HCT116 (cell line): ENCODE measurements at regions not wholly inside any gene's neighbourhood (a gene's known extent, or its start where the extent isn't known, plus 50 kb on each side); places are given as distances from the start of the nearest gene placed in this dataset.

Experiments used
- ATAC-seq: fragments of 200-7000 bp; cut with Tn5 transposase; 2 replicates; pipeline ENCODE4 v1.9.1; 2020; ENCODE audit warnings: mild to moderate bottlenecking, moderate library complexity
- BruUV-seq: library from RNA; stranded (reverse); fragments of 400-500 nt; replicated peaks from 2 replicates; lab custom pipeline; 2021; lab: Mats Ljungman, UMichigan
- CTCF ChIA-PET: fragments of 300-600 bp; sonication (Branson Sonifier 250); formaldehyde crosslinking; loops from one replicate; lab custom pipeline; 2021; ENCODE audit warnings: antibody characterized with exemption; lab: Charles Lee
- POLR2A ChIA-PET: fragments of 300-600, 350-600 bp; sonication (Branson Sonifier 250); formaldehyde crosslinking; loops from one replicate; lab custom pipeline; 2021; ENCODE audit warnings: antibody characterized with exemption; lab: Charles Lee
- RAD21 ChIA-PET, 2 experiments: fragments of 300-600 bp; sonication (Branson Sonifier 250); formaldehyde crosslinking; loops; one replicate each; lab custom pipeline; 2023; ENCODE audit warnings: low total read pairs in 2 of 2; ENCODE audit not compliant: uncharacterized antibody in 2 of 2, unreplicated experiment in 2 of 2, low non-redundant PET in 1 of 2; lab: Charles Lee
- DNase-seq: peaks from one replicate; pipeline ENCODE4 v3.0.0-alpha.2; 2010; ENCODE audit warnings: low read depth, low spot score
- H2AFZ ChIP-seq: fragments of 200-600 bp; shearing (Covaris generic), sonication (generic); 2 replicates; pipeline ENCODE4 v1.6.1; 2017; ENCODE audit warnings: low read depth, mixed run types, mixed read lengths, antibody characterized with exemption, low read length; ENCODE audit not compliant: poor library complexity, severe bottlenecking
- H3K27ac ChIP-seq: 2 replicates; pipeline ENCODE4 v1.5.1; 2012; ENCODE audit warnings: low read depth, low read length
- H3K27me3 ChIP-seq: fragments of 200-600 bp; sonication (generic); 2 replicates; pipeline ENCODE4 v1.6.1; 2016; ENCODE audit warnings: mixed run types, low read length, mixed read lengths; ENCODE audit not compliant: insufficient read depth
- H3K36me3 ChIP-seq, 2 experiments: fragments of 200-500 bp in 1 of 2; fragments of 200-600 bp in 1 of 2; sonication (Bioruptor generic) in 1 of 2; sonication (generic) in 1 of 2; 2 replicates each; pipeline versions ENCODE4 v1.5.1 to v1.6.1; 2014 to 2016; ENCODE audit warnings: low read length in 2 of 2, inconsistent platforms in 1 of 2, mixed read lengths in 1 of 2, mixed run types in 1 of 2; ENCODE audit not compliant: insufficient read depth in 2 of 2, control insufficient read depth in 1 of 2
- H3K4me1 ChIP-seq, 2 experiments: fragments of 200-600 bp in 1 of 2; sonication (generic) in 1 of 2; 2 replicates each; pipeline versions ENCODE4 v1.5.1 to v1.6.1; 2012 to 2017; ENCODE audit warnings: low read length in 2 of 2, inconsistent platforms in 1 of 2, mild to moderate bottlenecking in 1 of 2, mixed read lengths in 1 of 2, mixed run types in 1 of 2, moderate library complexity in 1 of 2; ENCODE audit not compliant: insufficient read depth in 2 of 2, control insufficient read depth in 1 of 2
- H3K4me2 ChIP-seq: fragments of 200-600 bp; sonication (generic); 2 replicates; pipeline ENCODE4 v1.6.1; 2017; ENCODE audit warnings: mixed run types, low read length, mixed read lengths
- H3K4me3 ChIP-seq, 2 experiments: fragments of 200-600 bp in 1 of 2; sonication (generic) in 1 of 2; replicated peaks in 1 of 2; 2 replicates each; pipeline ENCODE4 v1.5.1; 2011 to 2016; ENCODE audit warnings: low read length in 2 of 2, control low read depth in 1 of 2, low read depth in 1 of 2, mild to moderate bottlenecking in 1 of 2, mixed read lengths in 1 of 2, mixed run types in 1 of 2
- H3K79me2 ChIP-seq: fragments of 200-600 bp; sonication (generic); 2 replicates; pipeline ENCODE4 v1.6.1; 2017; ENCODE audit warnings: mild to moderate bottlenecking, mixed run types, low read length, moderate library complexity, mixed read lengths; ENCODE audit not compliant: insufficient read depth
- H3K9ac ChIP-seq: fragments of 200-600 bp; sonication (generic); 2 replicates; pipeline ENCODE4 v1.6.1; 2016; ENCODE audit warnings: low read length, mixed read lengths
- H3K9me2 ChIP-seq: fragments of 200-600 bp; sonication (generic), shearing (Covaris generic); 2 replicates; pipeline ENCODE4 v1.6.1; 2017; ENCODE audit warnings: mixed run types, mild to moderate bottlenecking, moderate library complexity; ENCODE audit not compliant: insufficient read depth
- H3K9me3 ChIP-seq, 2 experiments: fragments of 200-500 bp in 1 of 2; fragments of 200-600 bp in 1 of 2; sonication (Bioruptor generic) in 1 of 2; sonication (generic) in 1 of 2; 2 replicates each; pipeline ENCODE4 v1.6.1; 2014 to 2017; ENCODE audit warnings: low read length in 2 of 2, mixed read lengths in 2 of 2, inconsistent platforms in 1 of 2, low read depth in 1 of 2, mild to moderate bottlenecking in 1 of 2, mixed run types in 1 of 2, moderate library complexity in 1 of 2; ENCODE audit not compliant: control insufficient read depth in 1 of 2, insufficient read depth in 1 of 2
- H4K20me1 ChIP-seq: fragments of 200-600 bp; sonication (generic), shearing (Covaris generic); 2 replicates; pipeline ENCODE4 v1.6.1; 2017; ENCODE audit warnings: mixed run types, mild to moderate bottlenecking, moderate library complexity; ENCODE audit not compliant: insufficient read depth
- CBX3 ChIP-seq: IDR thresholded peaks from 2 replicates; pipeline ENCODE4 v1.6.1; 2012; ENCODE audit warnings: low read depth
- CEBPB ChIP-seq: IDR thresholded peaks from 2 replicates; pipeline ENCODE4 v1.6.1; 2012; ENCODE audit warnings: low read depth
- EGR1 ChIP-seq: IDR thresholded peaks from 2 replicates; pipeline ENCODE4 v1.6.1; 2012; ENCODE audit warnings: low read depth
- ELF1 ChIP-seq: IDR thresholded peaks from 2 replicates; pipeline ENCODE4 v1.6.1; 2012; ENCODE audit warnings: low read depth, borderline replicate concordance
- EZH2 ChIP-seq: fragments of 200-600 bp; sonication (generic); IDR thresholded peaks from 2 replicates; pipeline ENCODE4 v1.6.1; 2017; ENCODE audit warnings: antibody characterized with exemption, mixed run types
- EZH2phosphoT487 ChIP-seq: fragments of 200-600 bp; IDR thresholded peaks from 2 replicates; pipeline ENCODE4 v1.6.1; 2018; ENCODE audit warnings: antibody characterized with exemption, borderline replicate concordance
- FOSL1 ChIP-seq: IDR thresholded peaks from 2 replicates; pipeline ENCODE4 v1.6.1; 2012; ENCODE audit warnings: low read depth
- POLR2AphosphoS5 ChIP-seq: IDR thresholded peaks from 2 replicates; pipeline ENCODE4 v1.6.1; 2011; ENCODE audit warnings: mild to moderate bottlenecking, low read depth, low read length, moderate library complexity
- RAD21 ChIP-seq: IDR thresholded peaks from 2 replicates; pipeline ENCODE4 v1.6.1; 2012; ENCODE audit warnings: low read depth, mild to moderate bottlenecking
- SP1 ChIP-seq: IDR thresholded peaks from 2 replicates; pipeline ENCODE4 v1.6.1; 2012; ENCODE audit warnings: low read depth
- SRF ChIP-seq: IDR thresholded peaks from 2 replicates; pipeline ENCODE4 v1.6.1; 2012; ENCODE audit warnings: low read depth
- TCF7L2 ChIP-seq: IDR thresholded peaks from 2 replicates; pipeline ENCODE4 v1.7.0; 2011; ENCODE audit warnings: borderline replicate concordance, inconsistent platforms; ENCODE audit not compliant: insufficient read depth, insufficient read length; ENCODE audit errors: extremely low read depth
- YY1 ChIP-seq: IDR thresholded peaks from 2 replicates; pipeline ENCODE4 v1.6.1; 2011; ENCODE audit warnings: low read length, low read depth, moderate library complexity, mild to moderate bottlenecking; ENCODE audit not compliant: insufficient replicate concordance; ENCODE audit errors: extremely low read depth
- ZNF274 ChIP-seq: fragments of 200-500 bp; sonication (Bioruptor generic); IDR thresholded peaks from 2 replicates; pipeline ENCODE4 v1.6.1; 2014; ENCODE audit warnings: mild to moderate bottlenecking, low read depth, low read length, inconsistent platforms
- intact Hi-C: fragments of 100-400 bp; cut with micrococcal nuclease; formaldehyde crosslinking; loops from 2 replicates; pipeline ENCODE4 v1.10.0; 2022
- TF ChIP-seq, protein P1 (sequence below), 3 experiments: fragments of 200-600 bp in 1 of 3; sonication (generic) in 1 of 3; IDR thresholded peaks in 2 of 3; conservative IDR thresholded peaks in 1 of 3; 2 replicates each; pipeline ENCODE4 v1.5.1; 2012 to 2017; ENCODE audit warnings: low read depth in 2 of 3, low read length in 2 of 3, antibody characterized with exemption in 1 of 3, borderline replicate concordance in 1 of 3, control low read depth in 1 of 3, mild to moderate bottlenecking in 1 of 3, mixed read lengths in 1 of 3, mixed run types in 1 of 3, moderate library complexity in 1 of 3; ENCODE audit not compliant: insufficient read depth in 1 of 3
- TF ChIP-seq, protein P2 (sequence below): IDR thresholded peaks from 2 replicates; pipeline ENCODE4 v1.6.1; 2012; ENCODE audit warnings: low read depth
- TF ChIP-seq, protein P3 (sequence below): IDR thresholded peaks from 2 replicates; pipeline ENCODE4 v1.6.1; 2012

DNA sequence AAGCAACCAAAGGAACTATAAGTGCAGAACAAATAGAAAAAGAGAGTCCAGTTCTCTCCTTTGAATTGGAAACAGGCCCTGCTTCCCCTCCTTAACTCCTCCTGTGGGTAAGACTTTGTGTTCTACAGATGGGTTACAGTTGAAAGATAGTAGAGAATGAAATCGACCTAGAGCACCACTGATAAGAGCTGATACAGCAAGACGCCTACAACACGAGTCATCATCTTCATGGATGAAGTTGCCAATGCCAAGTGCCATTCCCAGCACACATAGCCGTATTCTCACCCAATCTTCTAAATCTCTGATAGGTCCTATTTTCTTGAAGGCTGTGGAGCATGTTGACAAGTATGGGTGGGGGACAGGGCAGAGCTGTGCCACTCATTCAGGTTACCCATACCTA is 99.8 kb upstream of the CAMK1G start:
- H3K27me3 ChIP-seq, result peaks cover 7% of the 10 kb centered on the region; the same call in 1 of the 2 replicates
- RAD21 ChIA-PET, result no interaction called here
- POLR2A ChIA-PET, result no interaction called here
- no peaks in the 10 kb centered on the region for H3K4me1 ChIP-seq
- no peak overlapping the region for H3K4me2 ChIP-seq
- no peak for ATAC-seq
- DNase-seq, result no peak
- intact Hi-C loops, result no loop called here
- H3K9ac ChIP-seq, result no peak overlapping the region
- H2AFZ ChIP-seq, result no peak overlapping the region
- H4K20me1 ChIP-seq, result no peaks in the 10 kb centered on the region
- H3K79me2 ChIP-seq, result no peaks in the 10 kb centered on the region
- H3K9me2 ChIP-seq, result no peaks in the 10 kb centered on the region
- CTCF ChIA-PET, result no interaction called here
- TF ChIP-seq SP1, result no peak
- H3K36me3 ChIP-seq, result no peaks in the 10 kb centered on the region
- no TSS peak for BruUV-seq
- H3K27ac ChIP-seq, result no peak overlapping the region
- no peak overlapping the region for H3K4me3 ChIP-seq
- no peaks in the 10 kb centered on the region for H3K9me3 ChIP-seq

DNA sequence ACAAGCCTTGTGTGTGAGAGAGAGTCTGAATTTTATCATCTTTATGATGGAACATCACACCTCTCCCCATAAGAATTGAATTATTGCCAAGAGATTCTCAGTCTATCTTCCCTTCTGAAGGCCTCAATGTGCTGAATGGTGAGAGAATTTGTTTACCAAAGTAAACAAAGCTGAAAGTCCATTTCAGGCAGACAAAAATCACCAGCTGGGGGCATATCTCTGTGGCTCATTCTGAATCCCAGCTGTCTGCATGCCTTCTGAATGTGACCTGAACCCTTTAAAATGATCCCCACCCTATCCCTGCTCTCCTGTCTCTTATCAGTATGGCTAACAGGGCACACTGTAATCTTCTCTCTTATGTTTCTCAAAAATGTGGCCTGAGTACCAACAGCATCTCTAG is 99.1 kb upstream of the CAMK1G start:
- ChIA-PET RAD21 (no interaction called here), CTCF (no interaction called here)
- intact Hi-C loops, result no loop called here
- H4K20me1 ChIP-seq, result no peaks in the 10 kb centered on the region
- H3K9ac ChIP-seq, result no peak overlapping the region
- TF ChIP-seq ZNF274 (no peak), TCF7L2 (no peak), EGR1 (no peak), FOSL1 (no peak), CEBPB (no peak), ELF1 (no peak), EZH2 (no peak), YY1 (no peak), SRF (no peak), RAD21 (no peak), EZH2phosphoT487 (no peak), CBX3 (no peak), POLR2AphosphoS5 (no peak)
- TF ChIP-seq, protein P1, sequence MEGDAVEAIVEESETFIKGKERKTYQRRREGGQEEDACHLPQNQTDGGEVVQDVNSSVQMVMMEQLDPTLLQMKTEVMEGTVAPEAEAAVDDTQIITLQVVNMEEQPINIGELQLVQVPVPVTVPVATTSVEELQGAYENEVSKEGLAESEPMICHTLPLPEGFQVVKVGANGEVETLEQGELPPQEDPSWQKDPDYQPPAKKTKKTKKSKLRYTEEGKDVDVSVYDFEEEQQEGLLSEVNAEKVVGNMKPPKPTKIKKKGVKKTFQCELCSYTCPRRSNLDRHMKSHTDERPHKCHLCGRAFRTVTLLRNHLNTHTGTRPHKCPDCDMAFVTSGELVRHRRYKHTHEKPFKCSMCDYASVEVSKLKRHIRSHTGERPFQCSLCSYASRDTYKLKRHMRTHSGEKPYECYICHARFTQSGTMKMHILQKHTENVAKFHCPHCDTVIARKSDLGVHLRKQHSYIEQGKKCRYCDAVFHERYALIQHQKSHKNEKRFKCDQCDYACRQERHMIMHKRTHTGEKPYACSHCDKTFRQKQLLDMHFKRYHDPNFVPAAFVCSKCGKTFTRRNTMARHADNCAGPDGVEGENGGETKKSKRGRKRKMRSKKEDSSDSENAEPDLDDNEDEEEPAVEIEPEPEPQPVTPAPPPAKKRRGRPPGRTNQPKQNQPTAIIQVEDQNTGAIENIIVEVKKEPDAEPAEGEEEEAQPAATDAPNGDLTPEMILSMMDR (IDR thresholded peaks at IDR 0.05 in 2 of 3, conservative IDR thresholded peaks at IDR 0.05 in 1 of 3; ENCODE audit: borderline replicate concordance in 1 of 3, insufficient read depth in 1 of 3, low read depth in 2 of 3, low read length in 2 of 3), result no peak
- TF ChIP-seq, protein P2, sequence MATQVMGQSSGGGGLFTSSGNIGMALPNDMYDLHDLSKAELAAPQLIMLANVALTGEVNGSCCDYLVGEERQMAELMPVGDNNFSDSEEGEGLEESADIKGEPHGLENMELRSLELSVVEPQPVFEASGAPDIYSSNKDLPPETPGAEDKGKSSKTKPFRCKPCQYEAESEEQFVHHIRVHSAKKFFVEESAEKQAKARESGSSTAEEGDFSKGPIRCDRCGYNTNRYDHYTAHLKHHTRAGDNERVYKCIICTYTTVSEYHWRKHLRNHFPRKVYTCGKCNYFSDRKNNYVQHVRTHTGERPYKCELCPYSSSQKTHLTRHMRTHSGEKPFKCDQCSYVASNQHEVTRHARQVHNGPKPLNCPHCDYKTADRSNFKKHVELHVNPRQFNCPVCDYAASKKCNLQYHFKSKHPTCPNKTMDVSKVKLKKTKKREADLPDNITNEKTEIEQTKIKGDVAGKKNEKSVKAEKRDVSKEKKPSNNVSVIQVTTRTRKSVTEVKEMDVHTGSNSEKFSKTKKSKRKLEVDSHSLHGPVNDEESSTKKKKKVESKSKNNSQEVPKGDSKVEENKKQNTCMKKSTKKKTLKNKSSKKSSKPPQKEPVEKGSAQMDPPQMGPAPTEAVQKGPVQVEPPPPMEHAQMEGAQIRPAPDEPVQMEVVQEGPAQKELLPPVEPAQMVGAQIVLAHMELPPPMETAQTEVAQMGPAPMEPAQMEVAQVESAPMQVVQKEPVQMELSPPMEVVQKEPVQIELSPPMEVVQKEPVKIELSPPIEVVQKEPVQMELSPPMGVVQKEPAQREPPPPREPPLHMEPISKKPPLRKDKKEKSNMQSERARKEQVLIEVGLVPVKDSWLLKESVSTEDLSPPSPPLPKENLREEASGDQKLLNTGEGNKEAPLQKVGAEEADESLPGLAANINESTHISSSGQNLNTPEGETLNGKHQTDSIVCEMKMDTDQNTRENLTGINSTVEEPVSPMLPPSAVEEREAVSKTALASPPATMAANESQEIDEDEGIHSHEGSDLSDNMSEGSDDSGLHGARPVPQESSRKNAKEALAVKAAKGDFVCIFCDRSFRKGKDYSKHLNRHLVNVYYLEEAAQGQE, result no peak
- TF ChIP-seq, protein P3, sequence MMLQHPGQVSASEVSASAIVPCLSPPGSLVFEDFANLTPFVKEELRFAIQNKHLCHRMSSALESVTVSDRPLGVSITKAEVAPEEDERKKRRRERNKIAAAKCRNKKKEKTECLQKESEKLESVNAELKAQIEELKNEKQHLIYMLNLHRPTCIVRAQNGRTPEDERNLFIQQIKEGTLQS, result no peak
- TF ChIP-seq, all 23 proteins: peak for 0
- Histone ChIP-seq H3K27me3 (peaks cover 7% of the 10 kb centered on the region; the same call in 1 of the 2 replicates), H2AFZ (no peak overlapping the region), H3K79me2 (no peaks in the 10 kb centered on the region), H3K9me2 (no peaks in the 10 kb centered on the region), H3K9me3 (no peaks in the 10 kb centered on the region), H3K27ac (no peak overlapping the region), H3K36me3 (no peaks in the 10 kb centered on the region), H3K4me1 (no peaks in the 10 kb centered on the region), H3K4me2 (no peak overlapping the region), H3K4me3 (no peak overlapping the region)
- POLR2A ChIA-PET, result no interaction called here
- ATAC-seq (no peak), DNase-seq (no peak)
- BruUV-seq, result no TSS peak
